ENCODE measurements at regions not wholly inside any gene's neighbourhood (a gene's known extent, or its start where the extent isn't known, plus 50 kb on each side); places are given as distances from the start of the nearest gene placed in this dataset.

- H3K4me3 ChIP-seq = no peak overlapping the region
- no peaks in the 10 kb centered on the region for H3K9me3 ChIP-seq
- no peaks in the 10 kb centered on the region for H3K36me3 ChIP-seq
- no peaks in the 10 kb centered on the region for H3K27me3 ChIP-seq
- DNase-seq (ENCODE audit: extremely low spot score in 2 of 2) = no peak
- no peaks in the 10 kb centered on the region for H3K4me1 ChIP-seq
- H3K27ac ChIP-seq = no peak overlapping the region
- TF ChIP-seq POLR2AphosphoS5 (IDR thresholded peaks at IDR 0.05; ENCODE audit: insufficient read depth in 1 of 2, low read depth in 1 of 2) (no peak), POLR2A (IDR thresholded peaks at IDR 0.05) (no peak), CTCF (IDR thresholded peaks at IDR 0.05) (no peak)
- intact Hi-C loops (cut with DNase I) = no loop called here
Observed at GRCh38 chr2:228723599-228723998, 542.1 kb upstream of the SPHKAP start.

- no peaks in the 10 kb centered on the region for H3K27me3 ChIP-seq
- no peaks in the 10 kb centered on the region for H3K36me3 ChIP-seq
- H3K4me1 ChIP-seq = no peaks in the 10 kb centered on the region
- no peaks in the 10 kb centered on the region for H3K9me3 ChIP-seq
- DNase-seq (ENCODE audit: extremely low spot score in 2 of 2) = no peak
- H3K4me3 ChIP-seq = no peak overlapping the region
- TF ChIP-seq POLR2AphosphoS5 (IDR thresholded peaks at IDR 0.05; ENCODE audit: insufficient read depth in 1 of 2, low read depth in 1 of 2) = no peak
- TF ChIP-seq POLR2A (IDR thresholded peaks at IDR 0.05) = no peak
- TF ChIP-seq CTCF (IDR thresholded peaks at IDR 0.05) = no peak
- intact Hi-C loops (cut with DNase I) = no loop called here
- no peak overlapping the region for H3K27ac ChIP-seq
Observed at GRCh38 chr2:228722311-228722710, 540.8 kb upstream of the SPHKAP start.

- H3K4me1 ChIP-seq = no peaks in the 10 kb centered on the region
- no peaks in the 10 kb centered on the region for H3K27me3 ChIP-seq
- TF ChIP-seq CTCF (IDR thresholded peaks at IDR 0.05) = no peak
- no peak for TF ChIP-seq POLR2AphosphoS5 (IDR thresholded peaks at IDR 0.05; ENCODE audit: insufficient read depth in 1 of 2, low read depth in 1 of 2)
- no peak for TF ChIP-seq POLR2A (IDR thresholded peaks at IDR 0.05)
- no peak overlapping the region for H3K27ac ChIP-seq
- H3K36me3 ChIP-seq = no peaks in the 10 kb centered on the region
- no peak overlapping the region for H3K4me3 ChIP-seq
- intact Hi-C loops (cut with DNase I) = no loop called here
- no peak for DNase-seq (ENCODE audit: extremely low spot score in 2 of 2)
- no peaks in the 10 kb centered on the region for H3K9me3 ChIP-seq
Observed at GRCh38 chr2:228720895-228721294, 539.4 kb upstream of the SPHKAP start.

- Histone ChIP-seq H3K27me3 (no peaks in the 10 kb centered on the region), H3K27ac (no peak overlapping the region), H3K36me3 (no peaks in the 10 kb centered on the region), H3K4me3 (no peak overlapping the region), H3K9me3 (no peaks in the 10 kb centered on the region), H3K4me1 (no peaks in the 10 kb centered on the region)
- intact Hi-C loops (cut with DNase I) = loop anchor here (10.0 kb wide), 1 partner anchor 565 kb away; the partner anchor contains the start of gene PID1
- DNase-seq (ENCODE audit: extremely low spot score in 2 of 2) = no peak
- TF ChIP-seq POLR2A (IDR thresholded peaks at IDR 0.05) (no peak), CTCF (IDR thresholded peaks at IDR 0.05) (no peak), POLR2AphosphoS5 (IDR thresholded peaks at IDR 0.05; ENCODE audit: insufficient read depth in 1 of 2, low read depth in 1 of 2) (no peak)
Observed at GRCh38 chr2:228709788-228710371, 528.4 kb upstream of the SPHKAP start.

GRCh38 chr2:228707846-228708245 is 526.4 kb upstream of the SPHKAP start:
- Histone ChIP-seq H3K27me3 (no peaks in the 10 kb centered on the region), H3K4me1 (no peaks in the 10 kb centered on the region), H3K36me3 (no peaks in the 10 kb centered on the region), H3K9me3 (no peaks in the 10 kb centered on the region), H3K27ac (no peak overlapping the region), H3K4me3 (no peak overlapping the region)
- DNase-seq (ENCODE audit: extremely low spot score in 2 of 2) = no peak
- intact Hi-C loops (cut with DNase I) = loop anchor here (10.0 kb wide), 1 partner anchor 567 kb away; the partner anchor contains the start of gene PID1
- TF ChIP-seq POLR2A (IDR thresholded peaks at IDR 0.05) = no peak
- TF ChIP-seq POLR2AphosphoS5 (IDR thresholded peaks at IDR 0.05; ENCODE audit: insufficient read depth in 1 of 2, low read depth in 1 of 2) = no peak
- TF ChIP-seq CTCF (IDR thresholded peaks at IDR 0.05) = no peak

Measured in vagina (tissue), 2 donors.